SK-N-SH (cell line): ENCODE measurements at regions not wholly inside any gene's neighbourhood (a gene's known extent, or its start where the extent isn't known, plus 50 kb on each side); places are given as distances from the start of the nearest gene placed in this dataset.

Experiments
- CTCF ChIA-PET: fragments of 300-600, 350-600 bp; formaldehyde crosslinking; extraction: SDS; loops from one replicate; lab custom pipeline; 2021; lab: Yijun Ruan, JAX
- POLR2A ChIA-PET: fragments of 350-600 bp; sonication (Branson Sonifier 250); formaldehyde crosslinking; extraction: SDS; loops from one replicate; lab custom pipeline; 2020; ENCODE audit warnings: antibody characterized with exemption, inconsistent platforms; lab: Yijun Ruan, JAX
- DNase-seq: peaks from one replicate; pipeline ENCODE4 v3.0.0; 2012
- H2AFZ ChIP-seq: fragments of 200-600 bp; sonication (generic); 2 replicates; pipeline ENCODE4 v1.8.1; 2016; ENCODE audit warnings: antibody characterized with exemption, mild to moderate bottlenecking, low read depth
- H3F3A ChIP-seq: fragments of 200-600 bp; sonication (generic); replicated peaks from 2 replicates; pipeline ENCODE3; 2016; ENCODE audit warnings: antibody characterized with exemption, mild to moderate bottlenecking; ENCODE audit not compliant: insufficient read depth
- H3K27ac ChIP-seq, 2 experiments: fragments of 200-500 bp in 1 of 2; fragments of 200-600 bp in 1 of 2; sonication (Bioruptor generic) in 1 of 2; sonication (generic), shearing (Covaris generic) in 1 of 2; 2 replicates each; pipeline versions ENCODE4 v1.5.1 to v1.6.1; 2014 to 2016; ENCODE audit warnings: low read depth in 2 of 2, inconsistent platforms in 1 of 2, low read length in 1 of 2, mild to moderate bottlenecking in 1 of 2, mixed read lengths in 1 of 2
- H3K27me3 ChIP-seq: fragments of 200-600 bp; sonication (generic), shearing (Covaris generic); 2 replicates; pipeline ENCODE4 v1.6.1; 2016; ENCODE audit warnings: mixed run types; ENCODE audit not compliant: insufficient read depth
- H3K36me3 ChIP-seq, 2 experiments: fragments of 200-500 bp in 1 of 2; fragments of 200-600 bp in 1 of 2; sonication (Bioruptor generic) in 1 of 2; sonication (generic) in 1 of 2; replicated peaks in 1 of 2; 2 replicates each; pipeline versions ENCODE3 to v1.5.1; 2014 to 2016; ENCODE audit warnings: low read length in 1 of 2, mild to moderate bottlenecking in 1 of 2; ENCODE audit not compliant: insufficient read depth in 2 of 2, control insufficient read depth in 1 of 2
- H3K4me1 ChIP-seq, 2 experiments: fragments of 200-500 bp in 1 of 2; fragments of 200-600 bp in 1 of 2; sonication (Bioruptor generic) in 1 of 2; sonication (generic), shearing (Covaris generic) in 1 of 2; 2 replicates each; pipeline versions ENCODE4 v1.5.1 to v1.6.1; 2014 to 2016; ENCODE audit warnings: low read depth in 1 of 2, low read length in 1 of 2, mixed run types in 1 of 2; ENCODE audit not compliant: insufficient read depth in 2 of 2, control insufficient read depth in 1 of 2
- H3K4me2 ChIP-seq: fragments of 200-600 bp; sonication (generic), shearing (Covaris generic); 2 replicates; pipeline ENCODE4 v1.6.1; 2017; ENCODE audit warnings: mixed run types
- H3K4me3 ChIP-seq, 2 experiments: fragments of 200-500 bp in 1 of 2; fragments of 200-600 bp in 1 of 2; sonication (Bioruptor generic) in 1 of 2; sonication (generic), shearing (Covaris generic) in 1 of 2; 2 replicates each; pipeline versions ENCODE4 v1.5.1 to v1.8.1; 2014 to 2016; ENCODE audit warnings: low read depth in 2 of 2, inconsistent platforms in 1 of 2, low read length in 1 of 2, mild to moderate bottlenecking in 1 of 2, mixed read lengths in 1 of 2, moderate library complexity in 1 of 2
- H3K79me2 ChIP-seq: fragments of 200-600 bp; sonication (generic); 2 replicates; pipeline ENCODE4 v1.8.1; 2017; ENCODE audit warnings: mild to moderate bottlenecking; ENCODE audit not compliant: insufficient read depth
- H3K9ac ChIP-seq: fragments of 200-600 bp; sonication (generic); 2 replicates; pipeline ENCODE4 v1.6.1; 2017; ENCODE audit warnings: mixed run types
- H3K9me2 ChIP-seq: fragments of 200-600 bp; sonication (generic); 2 replicates; pipeline ENCODE4 v1.6.1; 2017; ENCODE audit warnings: mixed run types
- H3K9me3 ChIP-seq: fragments of 200-600 bp; sonication (generic); 2 replicates; pipeline ENCODE4 v1.6.1; 2017; ENCODE audit warnings: mixed run types, mild to moderate bottlenecking, moderate library complexity
- H4K20me1 ChIP-seq: fragments of 200-600 bp; sonication (generic); 2 replicates; pipeline ENCODE4 v1.6.1; 2017; ENCODE audit warnings: mild to moderate bottlenecking, mixed run types; ENCODE audit not compliant: insufficient read depth
- EP300 ChIP-seq, 2 experiments: IDR thresholded peaks; 2 replicates each; pipeline versions ENCODE4 v1.4.0 to v1.6.1; 2012; ENCODE audit warnings: borderline replicate concordance in 1 of 2, low read depth in 1 of 2, low read length in 1 of 2
- FOXJ3 ChIP-seq: sonication (generic); formaldehyde crosslinking; IDR thresholded peaks from 2 replicates; pipeline ENCODE4 v1.5.1; 2020; ENCODE audit warnings: mild to moderate bottlenecking, missing genetic modification reagents
- FOXM1 ChIP-seq: IDR thresholded peaks from 2 replicates; pipeline ENCODE4 v1.4.0; 2012; ENCODE audit warnings: low read depth, mild to moderate bottlenecking
- IRF3 ChIP-seq: fragments of 150-350 bp; IDR thresholded peaks from 2 replicates; pipeline ENCODE4 v1.6.1; 2016; ENCODE audit warnings: mild to moderate bottlenecking, low read depth, low read length
- MEF2A ChIP-seq: IDR thresholded peaks from 2 replicates; pipeline ENCODE4 v1.4.0; 2012; ENCODE audit warnings: low read depth, borderline replicate concordance
- MXI1 ChIP-seq: IDR thresholded peaks from 2 replicates; pipeline ENCODE4 v1.6.1; 2012; ENCODE audit warnings: mild to moderate bottlenecking, low read depth, low read length, improper control_type of control experiment
- NRF1 ChIP-seq: IDR thresholded peaks from 2 replicates; pipeline ENCODE4 v1.6.1; 2012; ENCODE audit warnings: low read depth, mild to moderate bottlenecking, low read length
- PBX3 ChIP-seq: IDR thresholded peaks from 2 replicates; pipeline ENCODE4; 2012
- POLR2AphosphoS5 ChIP-seq: IDR thresholded peaks from 2 replicates; pipeline ENCODE4 v1.6.1; 2012; ENCODE audit warnings: low read depth, low read length
- RAD21 ChIP-seq: IDR thresholded peaks from 2 replicates; pipeline ENCODE4 v1.6.1; 2012; ENCODE audit warnings: mild to moderate bottlenecking, low read length
- RCOR1 ChIP-seq: fragments of 150-350 bp; IDR thresholded peaks from 2 replicates; pipeline ENCODE4 v1.6.1; 2017; ENCODE audit warnings: antibody characterized with exemption, low read length
- REST ChIP-seq: IDR thresholded peaks from 2 replicates; pipeline ENCODE4 v1.6.1; 2012; ENCODE audit warnings: mild to moderate bottlenecking, low read depth, low read length, moderate library complexity
- RFX5 ChIP-seq: IDR thresholded peaks from 2 replicates; pipeline ENCODE4 v1.6.1; 2012; ENCODE audit warnings: mild to moderate bottlenecking, improper control_type of control experiment, low read length
- RXRA ChIP-seq: IDR thresholded peaks from 2 replicates; pipeline ENCODE4 v1.4.0; 2012; ENCODE audit warnings: low read depth, mild to moderate bottlenecking, borderline replicate concordance
- SIN3A ChIP-seq: IDR thresholded peaks from 2 replicates; pipeline ENCODE4 v1.6.1; 2012; ENCODE audit warnings: low read depth, mild to moderate bottlenecking, low read length, moderate library complexity, borderline replicate concordance
- SMC3 ChIP-seq: IDR thresholded peaks from 2 replicates; pipeline ENCODE4 v1.6.1; 2012; ENCODE audit warnings: low read depth, low read length, improper control_type of control experiment
- TCF12 ChIP-seq: IDR thresholded peaks from 2 replicates; pipeline ENCODE4 v1.4.0; 2012
- TEAD4 ChIP-seq: IDR thresholded peaks from 2 replicates; pipeline ENCODE4 v1.4.0; 2012; ENCODE audit warnings: mild to moderate bottlenecking, borderline replicate concordance; ENCODE audit not compliant: insufficient read depth
- USF2 ChIP-seq: fragments of 150-350 bp; IDR thresholded peaks from 2 replicates; pipeline ENCODE4 v1.6.1; 2017; ENCODE audit warnings: antibody characterized with exemption, low read length, low read depth, borderline replicate concordance
- YY1 ChIP-seq: IDR thresholded peaks from 2 replicates; pipeline ENCODE4 v1.4.0; 2012; ENCODE audit warnings: low read depth, mild to moderate bottlenecking
- ZBTB33 ChIP-seq: IDR thresholded peaks from 2 replicates; pipeline ENCODE4 v1.4.0; 2012; ENCODE audit warnings: low read depth, borderline replicate concordance
- WGBS: methylation state at CpG from one replicate; pipeline ENCODE4 v1.1.6; 2017; ENCODE audit warnings: low lambda C conversion rate; 5-methylcytosine and 5-hydroxymethylcytosine counted together

- TF ChIP-seq SIN3A (no peak), RFX5 (no peak), TEAD4 (no peak), RXRA (no peak)
Measured at GRCh38 chr3:147775411-147775810, 366.2 kb downstream of the ZIC1 start (continued).

GRCh38 chr3:147775816-147776530, 366.8 kb downstream of the ZIC1 start:
- no peaks in the 10 kb centered on the region for H3K36me3 ChIP-seq
- H3F3A ChIP-seq = no peaks in the 10 kb centered on the region
- H3K9me3 ChIP-seq = no peaks in the 10 kb centered on the region; the same call in 1 of the 2 replicates
- H3K27ac ChIP-seq = no peak overlapping the region
- H3K9me2 ChIP-seq = no peaks in the 10 kb centered on the region
- no peak overlapping the region for H3K4me2 ChIP-seq
- ChIA-PET CTCF (no interaction called here), POLR2A (no interaction called here)
- H3K9ac ChIP-seq = no peak overlapping the region
- DNase-seq = no peak
- WGBS = 26% methylated on average over 4 of the region's 4 CpGs
- H3K79me2 ChIP-seq = no peaks in the 10 kb centered on the region
- H4K20me1 ChIP-seq = no peaks in the 10 kb centered on the region
- TF ChIP-seq PBX3 = no peak
- no peak for TF ChIP-seq EP300 (IDR thresholded peaks at IDR 0.05; ENCODE audit: borderline replicate concordance in 1 of 2, low read depth in 1 of 2, low read length in 1 of 2)
- TF ChIP-seq NRF1 = no peak
- no peak for TF ChIP-seq POLR2AphosphoS5
- TF ChIP-seq FOXM1 = no peak
- no peak for TF ChIP-seq ZBTB33
- no peak for TF ChIP-seq RCOR1
- no peak for TF ChIP-seq TCF12
- no peak for TF ChIP-seq FOXJ3 (CRISPR knock-in tag)
- TF ChIP-seq USF2 = no peak
- no peak for TF ChIP-seq IRF3
- TF ChIP-seq SIN3A = no peak
- no peak for TF ChIP-seq RAD21
- TF ChIP-seq MEF2A = no peak
- no peak for TF ChIP-seq TEAD4
- no peak for TF ChIP-seq YY1
- no peak for TF ChIP-seq REST
- no peak for TF ChIP-seq MXI1
- no peak for TF ChIP-seq SMC3
- no peak overlapping the region for H2AFZ ChIP-seq
- H3K4me3 ChIP-seq = no peak overlapping the region
- no peaks in the 10 kb centered on the region for H3K27me3 ChIP-seq
- no peaks in the 10 kb centered on the region for H3K4me1 ChIP-seq
